Common myeloid progenitor, CD34-positive (primary cell): ENCODE measurements at regions not wholly inside any gene's neighbourhood (a gene's known extent, or its start where the extent isn't known, plus 50 kb on each side); places are given as distances from the start of the nearest gene placed in this dataset.
A peak's percentile ranks its signal among the peaks of the same experiment; 100 is the strongest.

Source experiments
- CTCF ChIA-PET: fragments of 350-600 bp; sonication (Branson Sonifier 250); formaldehyde crosslinking; loops from one replicate; lab custom pipeline; 2021; ENCODE audit warnings: antibody characterized with exemption; lab: Charles Lee
- POLR2A ChIA-PET: fragments of 350-600 bp; sonication (Branson Sonifier 250); formaldehyde crosslinking; loops from one replicate; lab custom pipeline; 2021; ENCODE audit warnings: antibody characterized with exemption; lab: Charles Lee
- DNase-seq, 3 donors: peaks; one replicate each; pipeline versions ENCODE4 v3.0.0 to v3.0.0-alpha.2; 2013
- H3K27ac ChIP-seq, 2 experiments: 1 replicate in 1 of 2; 2 replicates in 1 of 2; pipeline ENCODE4 v1.7.0; 2013; ENCODE audit warnings: inconsistent platforms in 2 of 2, low read length in 2 of 2, mild to moderate bottlenecking in 2 of 2, low read depth in 1 of 2, moderate library complexity in 1 of 2; ENCODE audit not compliant: severe bottlenecking in 2 of 2, insufficient read depth in 1 of 2, poor library complexity in 1 of 2
- H3K27me3 ChIP-seq, 5 experiments: replicated peaks in 2 of 5; 1 replicate in 3 of 5; 2 replicates in 2 of 5; pipeline versions ENCODE4 v1.6.1 to v1.7.0; 2013; ENCODE audit warnings: low read length in 4 of 5, mild to moderate bottlenecking in 2 of 5, moderate library complexity in 2 of 5, inconsistent platforms in 1 of 5; ENCODE audit not compliant: insufficient read depth in 5 of 5, control insufficient read depth in 4 of 5
- H3K36me3 ChIP-seq, 4 experiments: 1 replicate in 2 of 4; 2 replicates in 2 of 4; pipeline versions ENCODE4 v1.6.1 to v1.7.0; 2013; ENCODE audit warnings: low read length in 3 of 4, control low read depth in 1 of 4, mild to moderate bottlenecking in 1 of 4; ENCODE audit not compliant: control insufficient read depth in 4 of 4, insufficient read depth in 4 of 4
- H3K4me1 ChIP-seq, 4 experiments: 1 replicate in 3 of 4; 2 replicates in 1 of 4; pipeline versions ENCODE4 v1.6.1 to v1.7.1; 2013; ENCODE audit warnings: low read length in 3 of 4, mild to moderate bottlenecking in 3 of 4, control low read depth in 1 of 4, inconsistent platforms in 1 of 4, moderate library complexity in 1 of 4; ENCODE audit not compliant: control insufficient read depth in 4 of 4, insufficient read depth in 4 of 4; ENCODE audit errors: control extremely low read depth in 1 of 4
- H3K4me3 ChIP-seq, 7 experiments: 1 replicate in 4 of 7; 2 replicates in 3 of 7; pipeline versions ENCODE4 v1.5.1 to v1.7.0; 2013; ENCODE audit warnings: mild to moderate bottlenecking in 7 of 7, low read length in 6 of 7, moderate library complexity in 6 of 7, inconsistent platforms in 2 of 7, low read depth in 2 of 7, control low read depth in 1 of 7; ENCODE audit not compliant: insufficient read depth in 4 of 7, control insufficient read depth in 1 of 7; ENCODE audit errors: extremely low read depth in 1 of 7
- H3K9me3 ChIP-seq, 5 experiments: 1 replicate in 4 of 5; 2 replicates in 1 of 5; pipeline versions ENCODE4 v1.6.1 to v1.7.1; 2013; ENCODE audit warnings: low read length in 4 of 5, mild to moderate bottlenecking in 2 of 5, inconsistent platforms in 1 of 5, low read depth in 1 of 5, moderate library complexity in 1 of 5; ENCODE audit not compliant: control insufficient read depth in 4 of 5, insufficient read depth in 2 of 5; ENCODE audit errors: control extremely low read depth in 1 of 5
- WGBS: methylation state at CpG from one replicate; pipeline ENCODE4 v1.1.5; 2013; ENCODE audit not compliant: insufficient coverage; 5-methylcytosine and 5-hydroxymethylcytosine counted together

DNA sequence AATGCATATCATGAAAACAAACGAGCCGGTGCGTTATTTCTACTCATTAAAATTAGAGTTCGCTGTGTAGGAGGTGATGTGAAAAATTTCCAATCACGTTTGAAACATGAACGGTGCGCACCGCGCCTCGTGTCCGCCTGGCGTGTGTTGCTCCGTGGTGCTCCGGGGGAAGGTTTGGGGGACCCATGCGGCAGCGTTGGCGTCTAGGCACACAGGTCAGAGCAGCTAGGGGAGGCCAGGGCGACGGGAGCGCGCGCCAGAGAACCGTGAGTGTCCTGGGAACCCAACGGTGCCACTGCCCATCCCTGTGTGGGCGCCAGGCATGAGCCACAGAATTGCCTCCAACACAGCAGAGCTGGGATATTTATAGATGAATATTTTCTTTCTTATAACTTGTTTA lies 70.6 kb upstream of the ADARB2 start:
- Histone ChIP-seq H3K4me3 (no peak overlapping the region), H3K9me3 (peaks cover 0 to 2% (median 0%) of the 10 kb centered on the region in 5 experiments), H3K27ac (no peak overlapping the region), H3K36me3 (no peaks in the 10 kb centered on the region), H3K27me3 (no peaks in the 10 kb centered on the region), H3K4me1 (no peaks in the 10 kb centered on the region)
- ChIA-PET CTCF (no interaction called here), POLR2A (no interaction called here)
- WGBS: 94% methylated on average over 23 of the region's 25 CpGs
- DNase-seq: no peak

DNA sequence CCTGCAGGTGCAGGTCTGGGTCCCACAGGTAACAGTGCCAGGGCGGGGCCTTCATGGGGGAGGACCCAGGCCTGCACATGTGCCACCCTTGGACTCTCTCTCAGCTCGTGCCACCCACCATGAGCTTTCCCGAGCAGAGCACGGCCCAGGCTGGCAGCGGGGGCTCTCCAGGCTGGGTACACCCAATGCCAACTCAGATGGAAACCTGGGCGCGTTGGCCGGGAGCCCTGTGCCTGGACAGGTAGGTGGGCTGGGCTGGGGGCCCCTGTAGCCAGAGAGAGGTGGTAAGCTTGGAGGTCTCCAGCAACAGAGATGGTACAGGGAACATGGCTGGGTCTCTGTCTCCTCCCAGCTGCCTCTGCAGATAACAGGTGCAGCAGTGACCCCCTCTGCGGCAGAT lies 69.9 kb upstream of the ADARB2 start:
- no peaks in the 10 kb centered on the region for H3K27me3 ChIP-seq
- peaks cover 0 to 2% (median 0%) of the 10 kb centered on the region in 5 experiments for H3K9me3 ChIP-seq
- H3K4me1 ChIP-seq: peaks cover 0 to 6% (median 2%) of the 10 kb centered on the region in 4 experiments
- no peak overlapping the region for H3K4me3 ChIP-seq
- 88% methylated on average over 6 of the region's 9 CpGs for WGBS
- H3K36me3 ChIP-seq: no peaks in the 10 kb centered on the region
- CTCF ChIA-PET: no interaction called here
- POLR2A ChIA-PET: no interaction called here
- DNase-seq: no peak
- no peak overlapping the region for H3K27ac ChIP-seq

DNA sequence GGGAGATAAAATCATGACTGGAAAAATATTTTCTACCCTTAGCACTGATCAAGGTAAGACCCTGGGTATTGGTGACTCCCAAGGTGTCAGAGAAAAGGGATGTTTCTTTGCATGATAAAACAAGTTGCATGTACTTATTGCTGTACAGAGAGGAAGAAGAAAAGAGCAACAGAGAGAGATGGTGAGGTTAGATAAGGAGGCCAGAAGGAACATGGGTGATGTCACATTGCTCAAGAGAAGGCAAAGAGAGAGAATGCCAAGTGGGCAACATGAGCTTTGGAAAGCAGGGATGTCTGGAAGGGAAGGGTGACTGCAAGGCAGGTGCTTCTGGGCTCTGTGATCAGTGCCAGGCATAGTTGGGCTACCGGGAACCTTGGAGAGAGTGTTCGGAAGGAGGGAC lies 65.1 kb upstream of the ADARB2 start:
- H3K4me1 ChIP-seq: peaks cover 0 to 6% (median 2%) of the 10 kb centered on the region in 4 experiments
- ChIA-PET POLR2A (no interaction called here), CTCF (no interaction called here)
- peak in 2 of 3 donors; percentile 22 to 26 for DNase-seq
- no peak overlapping the region for H3K27ac ChIP-seq
- no peaks in the 10 kb centered on the region for H3K36me3 ChIP-seq
- H3K4me3 ChIP-seq: no peak overlapping the region
- H3K9me3 ChIP-seq: peaks cover 0 to 3% (median 0%) of the 10 kb centered on the region in 5 experiments
- no peaks in the 10 kb centered on the region for H3K27me3 ChIP-seq
- 100% methylated on average over 1 of the region's 2 CpGs for WGBS

DNA sequence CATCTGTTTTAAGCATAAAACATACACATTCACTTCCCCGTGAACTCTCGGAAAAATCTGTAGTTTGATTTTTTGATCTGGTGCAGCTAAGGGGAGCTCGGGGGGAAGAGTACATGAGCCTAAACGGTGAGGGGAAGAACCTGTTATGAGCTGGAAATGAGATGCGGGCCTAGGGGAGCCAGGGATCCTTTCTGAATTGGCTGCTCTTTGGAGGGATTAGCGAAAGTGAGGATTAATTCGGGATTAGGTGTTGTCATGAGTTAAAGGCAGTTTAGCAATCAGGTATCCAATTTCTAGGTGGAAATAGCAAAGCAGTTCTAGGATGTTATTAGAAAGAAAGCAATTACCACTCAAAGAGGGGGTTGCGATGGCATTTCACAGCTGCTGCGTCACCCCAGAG lies 51.1 kb upstream of the ADARB2 start:
- 83% methylated on average over 6 of the region's 9 CpGs for WGBS
- ChIA-PET POLR2A (no interaction called here), CTCF (no interaction called here)
- no peaks in the 10 kb centered on the region for H3K4me1 ChIP-seq
- H3K9me3 ChIP-seq: no peaks in the 10 kb centered on the region
- DNase-seq: no peak
- H3K27me3 ChIP-seq: peaks cover 0 to 3% (median 0%) of the 10 kb centered on the region in 5 experiments
- H3K27ac ChIP-seq: no peak overlapping the region
- H3K36me3 ChIP-seq: no peaks in the 10 kb centered on the region
- no peak overlapping the region for H3K4me3 ChIP-seq
